WTC11 (cell line): ENCODE measurements at regions not wholly inside any gene's neighbourhood (a gene's known extent, or its start where the extent isn't known, plus 50 kb on each side); places are given as distances from the start of the nearest gene placed in this dataset.
A peak's percentile ranks its signal among the peaks of the same experiment; 100 is the strongest.

Source experiments
- ATAC-seq: fragments of 200-7000 bp; cut with Tn5 transposase; 2 replicates; pipeline ENCODE4 v1.10.0; 2021; ENCODE audit warnings: mild to moderate bottlenecking, moderate library complexity
- CTCF ChIA-PET: fragments of 300-600 bp; sonication (Branson Sonifier 250); formaldehyde crosslinking; loops from one replicate; lab custom pipeline; 2021; ENCODE audit warnings: antibody characterized with exemption; lab: Charles Lee
- POLR2A ChIA-PET: fragments of 350-600 bp; sonication (Branson Sonifier 250); formaldehyde crosslinking; loops from one replicate; lab custom pipeline; 2021; ENCODE audit warnings: antibody characterized with exemption; lab: Charles Lee
- DNase-seq: peaks from one replicate; pipeline ENCODE4 v3.0.0; 2021; ENCODE audit warnings: low spot score
- H3K27ac Mint-ChIP-seq: 2 replicates; pipeline ENCODE4 v1.8.0; 2021; ENCODE audit warnings: mixed read lengths
- H3K27me3 Mint-ChIP-seq: 2 replicates; pipeline ENCODE4 v1.8.0; 2021; ENCODE audit warnings: low read depth, mild to moderate bottlenecking, moderate library complexity, mixed read lengths
- H3K36me3 Mint-ChIP-seq: 2 replicates; pipeline ENCODE4 v1.8.0; 2021; ENCODE audit warnings: mixed read lengths
- H3K4me1 Mint-ChIP-seq: 2 replicates; pipeline ENCODE4 v1.8.0; 2022; ENCODE audit warnings: mixed read lengths
- H3K4me3 Mint-ChIP-seq: 2 replicates; pipeline ENCODE4 v1.8.0; 2021; ENCODE audit warnings: mild to moderate bottlenecking, moderate library complexity, mixed read lengths
- H3K9me3 Mint-ChIP-seq: 2 replicates; pipeline ENCODE4 v1.8.0; 2021; ENCODE audit warnings: mixed read lengths
- ELF4 ChIP-seq: sonication (generic); formaldehyde crosslinking; IDR thresholded peaks from 2 replicates; pipeline ENCODE4 v1.8.1; 2022; ENCODE audit warnings: low read depth, mild to moderate bottlenecking, moderate library complexity, missing genetic modification reagents
- ETV6 ChIP-seq: sonication (generic); formaldehyde crosslinking; IDR thresholded peaks from 2 replicates; pipeline ENCODE4 v1.8.1; 2022; ENCODE audit warnings: mild to moderate bottlenecking, missing genetic modification reagents
- GTF2I ChIP-seq: fragments of 250-450 bp; sonication (Bioruptor Pico); conservative IDR thresholded peaks from 2 replicates; pipeline ENCODE4 v1.4.0; 2021; ENCODE audit warnings: mild to moderate bottlenecking
- IRF2 ChIP-seq: sonication (generic); formaldehyde crosslinking; IDR thresholded peaks from 2 replicates; pipeline ENCODE4 v1.8.0; 2022; ENCODE audit warnings: low read depth, missing genetic modification reagents, borderline replicate concordance
- JUN ChIP-seq: sonication (generic); formaldehyde crosslinking; IDR thresholded peaks from 2 replicates; pipeline ENCODE4 v1.8.0; 2023; ENCODE audit warnings: mild to moderate bottlenecking, missing genetic modification reagents
- MYBL2 ChIP-seq: sonication (generic); formaldehyde crosslinking; IDR thresholded peaks from 2 replicates; pipeline ENCODE4 v1.8.1; 2023; ENCODE audit warnings: mild to moderate bottlenecking, moderate library complexity, missing genetic modification reagents
- TEAD1 ChIP-seq: sonication (generic); formaldehyde crosslinking; IDR thresholded peaks from 2 replicates; pipeline ENCODE4 v1.8.0; 2022; ENCODE audit warnings: mild to moderate bottlenecking, missing genetic modification reagents
- TEAD4 ChIP-seq: sonication (generic); formaldehyde crosslinking; IDR thresholded peaks from 2 replicates; pipeline ENCODE4 v1.8.0; 2022; ENCODE audit warnings: mild to moderate bottlenecking, missing genetic modification reagents
- USF2 ChIP-seq: sonication (generic); formaldehyde crosslinking; IDR thresholded peaks from 2 replicates; pipeline ENCODE4 v1.8.1; 2023; ENCODE audit warnings: mild to moderate bottlenecking, missing genetic modification reagents, moderate library complexity
- ZBTB21 ChIP-seq: sonication (generic); formaldehyde crosslinking; IDR thresholded peaks from 2 replicates; pipeline ENCODE4 v1.8.1; 2023; ENCODE audit warnings: mild to moderate bottlenecking, missing genetic modification reagents, borderline replicate concordance
- ZNF121 ChIP-seq: sonication (generic); formaldehyde crosslinking; IDR thresholded peaks from 2 replicates; pipeline ENCODE4 v1.8.0; 2023; ENCODE audit warnings: missing genetic modification reagents
- ZNF281 ChIP-seq: sonication (generic); formaldehyde crosslinking; IDR thresholded peaks from 2 replicates; pipeline ENCODE4 v1.8.0; 2023; ENCODE audit warnings: mild to moderate bottlenecking, missing genetic modification reagents
- TF ChIP-seq, protein P1 (sequence below): sonication (generic); formaldehyde crosslinking; IDR thresholded peaks from 2 replicates; pipeline ENCODE4 v1.8.0; 2022; ENCODE audit warnings: mild to moderate bottlenecking, missing genetic modification reagents

DNA sequence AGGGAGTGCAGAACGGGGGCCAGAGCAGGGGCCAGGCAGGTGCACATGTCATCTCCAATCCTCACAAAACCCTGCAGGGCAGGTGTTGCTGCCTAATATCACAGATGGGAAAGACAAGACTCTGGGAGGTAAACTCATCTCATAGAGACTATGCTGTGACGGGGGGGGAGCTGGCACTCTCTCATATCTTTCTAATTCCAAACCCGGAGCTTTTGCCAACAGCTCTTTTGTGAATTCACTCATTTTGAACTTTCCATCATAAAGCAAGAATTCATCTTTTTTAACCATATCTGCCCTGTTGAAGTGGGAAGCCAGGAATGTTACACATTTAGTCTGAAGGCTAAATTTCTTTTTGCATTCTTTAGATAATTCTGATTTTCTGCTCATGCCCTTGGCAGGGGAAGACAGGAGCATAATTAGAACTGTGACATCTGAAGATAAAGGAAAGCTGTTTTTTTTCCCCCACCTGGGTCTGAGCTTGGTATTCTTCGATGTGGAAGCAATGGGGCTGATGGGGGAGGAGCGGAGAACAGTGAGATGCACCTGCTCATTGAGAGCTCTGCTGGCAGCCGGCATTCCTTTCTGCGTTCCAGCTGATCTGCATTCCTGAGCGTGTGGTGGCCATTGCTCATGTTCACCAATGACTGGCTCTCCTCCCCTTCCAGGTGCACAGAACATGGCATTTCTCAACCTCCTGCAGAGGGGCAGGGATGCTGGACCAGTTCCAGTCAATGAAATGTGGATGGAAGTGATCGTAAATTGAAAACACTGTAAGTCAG lies 159.2 kb downstream of the NSG2 start:
- CTCF ChIA-PET: interaction anchor here (1.0 to 1.5 kb wide), 3 partner anchors 107 to 159 kb away, joined by 5 to 7 read pairs (median 6); partner anchors contain the start of gene NSG2

GRCh38 chr5:174205939-174206338 lies 160.4 kb downstream of the NSG2 start:
- Mint-ChIP-seq H3K36me3 (no peaks in the 10 kb centered on the region), H3K4me3 (no peak overlapping the region), H3K27ac (no peak overlapping the region), H3K9me3 (peaks cover 9% of the 10 kb centered on the region), H3K4me1 (peaks cover 23% of the 10 kb centered on the region), H3K27me3 (no peaks in the 10 kb centered on the region)
- TF ChIP-seq ZBTB21 (no peak), JUN (no peak), USF2 (CRISPR knock-in tag) (no peak), ZNF281 (CRISPR knock-in tag) (no peak), TEAD4 (no peak), GTF2I (CRISPR knock-in tag) (no peak), IRF2 (CRISPR knock-in tag) (no peak), ELF4 (CRISPR knock-in tag) (no peak), MYBL2 (CRISPR knock-in tag) (no peak)
- TF ChIP-seq, protein P1, sequence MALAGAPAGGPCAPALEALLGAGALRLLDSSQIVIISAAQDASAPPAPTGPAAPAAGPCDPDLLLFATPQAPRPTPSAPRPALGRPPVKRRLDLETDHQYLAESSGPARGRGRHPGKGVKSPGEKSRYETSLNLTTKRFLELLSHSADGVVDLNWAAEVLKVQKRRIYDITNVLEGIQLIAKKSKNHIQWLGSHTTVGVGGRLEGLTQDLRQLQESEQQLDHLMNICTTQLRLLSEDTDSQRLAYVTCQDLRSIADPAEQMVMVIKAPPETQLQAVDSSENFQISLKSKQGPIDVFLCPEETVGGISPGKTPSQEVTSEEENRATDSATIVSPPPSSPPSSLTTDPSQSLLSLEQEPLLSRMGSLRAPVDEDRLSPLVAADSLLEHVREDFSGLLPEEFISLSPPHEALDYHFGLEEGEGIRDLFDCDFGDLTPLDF (CRISPR knock-in tag): no peak
- ATAC-seq (no peak), DNase-seq (no peak)
- ChIA-PET CTCF (no interaction called here), POLR2A (interaction anchor here (0.6 kb wide), 1 partner anchor 435 kb away, joined by 3 read pairs; no protein-coding TSS in a partner anchor)

More for the DNA sequence above, 159.2 kb downstream of the NSG2 start:
- peak overlapping the region; percentile 74 for H3K27ac Mint-ChIP-seq
- peak; percentile 83 for DNase-seq
- no peaks in the 10 kb centered on the region for H3K36me3 Mint-ChIP-seq
- POLR2A ChIA-PET: no interaction called here
- peaks cover 21% of the 10 kb centered on the region for H3K4me1 Mint-ChIP-seq
- H3K9me3 Mint-ChIP-seq: peaks cover 15% of the 10 kb centered on the region
- H3K27me3 Mint-ChIP-seq: no peaks in the 10 kb centered on the region
- TF ChIP-seq TEAD1 (CRISPR knock-in tag) (peak; percentile 88; the same call in 1 of the 2 replicates), ZNF121 (CRISPR knock-in tag) (no peak), TEAD4 (peak; percentile 92), ZNF281 (CRISPR knock-in tag) (peak; percentile 90), ETV6 (CRISPR knock-in tag) (peak; percentile 22; the same call in 1 of the 2 replicates)
- TF ChIP-seq, all 79 proteins: peak for 4
- ATAC-seq: peak; percentile 99
- H3K4me3 Mint-ChIP-seq: peak overlapping the region; percentile 18; the same call in 1 of the 2 replicates
